Islet precursor cell (in vitro differentiated cells): ENCODE measurements at regions not wholly inside any gene's neighbourhood (a gene's known extent, or its start where the extent isn't known, plus 50 kb on each side); places are given as distances from the start of the nearest gene placed in this dataset.

ENCODE experiments used
- DNase-seq: peaks from one replicate; pipeline ENCODE4 v3.0.0-alpha.2; 2018

DNA sequence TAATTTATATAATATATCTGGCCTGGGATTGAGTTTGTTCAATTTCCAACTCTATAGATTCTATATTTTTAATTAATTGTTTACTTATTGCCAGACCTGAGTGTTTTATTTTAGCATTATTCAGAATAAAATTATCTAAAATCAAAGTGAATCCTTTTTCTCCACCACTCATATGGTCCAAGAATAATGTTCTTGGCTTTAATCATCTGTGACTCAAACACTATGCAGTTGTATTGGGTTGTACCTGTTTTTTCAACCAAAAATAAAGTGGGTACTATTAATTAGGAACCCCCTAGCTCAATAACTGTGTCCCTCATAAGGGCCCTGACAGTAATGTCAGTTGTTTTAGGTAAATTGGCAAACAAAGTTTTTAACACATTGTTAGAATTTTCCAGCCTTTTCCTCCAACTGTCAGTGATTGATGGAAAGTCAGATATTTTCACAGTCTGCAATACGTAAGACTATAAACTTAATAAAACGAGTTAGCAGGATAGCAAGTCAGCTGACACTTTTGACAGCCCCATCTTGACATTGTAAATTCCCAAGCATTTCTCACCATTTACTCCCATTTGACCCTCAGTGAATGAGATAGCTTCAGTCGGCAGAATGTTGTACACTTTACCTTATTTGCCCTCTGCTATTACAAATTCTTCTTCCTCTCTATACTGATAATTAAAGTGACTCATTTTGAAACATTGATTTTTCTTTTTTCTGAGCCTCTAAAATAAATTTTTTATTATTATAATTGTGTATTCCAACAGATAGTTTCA, 587.4 kb downstream of the METTL4 start:
- no peak for DNase-seq

DNA sequence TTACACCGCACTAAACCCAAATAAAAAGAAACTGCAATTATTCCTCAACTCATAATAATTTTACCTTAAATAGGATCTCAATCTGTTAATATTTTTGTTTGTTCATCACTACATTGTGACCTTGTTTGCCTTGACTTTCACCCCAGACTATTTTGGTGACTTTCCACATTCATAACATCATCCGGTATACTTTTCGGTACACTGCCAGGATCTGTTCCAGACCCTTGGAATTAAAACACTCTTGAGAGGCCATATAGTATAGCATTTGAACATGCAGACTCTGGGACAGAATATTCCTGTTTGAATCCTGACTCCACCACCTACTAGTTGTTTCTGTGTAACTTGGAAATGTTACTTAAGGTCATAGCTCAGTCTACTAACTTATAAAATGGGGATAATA, 577.4 kb downstream of the METTL4 start:
- DNase-seq = no peak

DNA sequence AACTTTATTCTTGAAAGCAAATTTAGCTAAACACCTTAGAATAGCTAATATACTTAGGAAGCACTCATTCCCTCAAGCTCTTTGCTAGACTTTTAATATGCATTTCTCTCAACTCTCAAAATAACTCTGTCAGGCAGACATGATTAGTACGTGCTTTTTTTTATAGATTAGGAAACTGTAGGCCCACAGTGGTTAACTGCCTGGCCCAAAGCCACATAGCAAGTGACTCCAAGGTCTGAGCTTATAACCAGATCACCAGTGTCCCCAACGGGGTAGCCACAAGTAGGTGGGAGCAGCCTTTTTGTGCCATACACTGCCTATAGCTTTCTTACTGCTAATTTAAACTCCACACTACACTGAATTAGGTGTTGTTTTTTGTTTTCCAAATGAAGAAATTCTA, 576.8 kb downstream of the METTL4 start:
- no peak for DNase-seq

DNA sequence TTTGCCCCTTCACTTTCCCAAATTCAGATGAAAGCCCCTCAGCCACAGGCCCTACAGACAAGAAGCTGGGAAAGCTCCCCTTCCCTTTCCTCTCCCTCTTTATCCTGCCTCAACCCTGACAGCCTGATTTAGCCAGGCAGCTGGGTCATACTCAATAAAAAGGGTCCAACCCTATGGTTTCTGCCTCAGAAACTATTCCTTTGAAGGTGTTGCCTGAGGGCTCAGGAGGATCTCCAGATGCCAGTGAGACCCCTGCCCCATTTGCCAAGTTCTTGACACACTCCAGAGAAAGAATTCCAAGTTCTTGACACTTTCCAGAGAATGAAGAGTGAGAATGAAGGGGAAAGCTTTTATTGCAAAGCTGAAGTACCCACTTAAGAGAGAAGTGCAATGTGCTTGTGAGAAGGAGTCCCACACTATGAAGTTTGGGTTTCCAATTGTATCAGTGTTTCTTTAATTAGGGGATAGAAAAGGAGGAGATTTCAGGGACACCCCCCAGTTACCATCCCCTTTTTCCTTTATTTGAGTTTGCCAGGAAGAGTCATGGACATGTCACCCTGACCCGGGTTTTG, 576.2 kb downstream of the METTL4 start:
- DNase-seq = peak; percentile 87

DNA sequence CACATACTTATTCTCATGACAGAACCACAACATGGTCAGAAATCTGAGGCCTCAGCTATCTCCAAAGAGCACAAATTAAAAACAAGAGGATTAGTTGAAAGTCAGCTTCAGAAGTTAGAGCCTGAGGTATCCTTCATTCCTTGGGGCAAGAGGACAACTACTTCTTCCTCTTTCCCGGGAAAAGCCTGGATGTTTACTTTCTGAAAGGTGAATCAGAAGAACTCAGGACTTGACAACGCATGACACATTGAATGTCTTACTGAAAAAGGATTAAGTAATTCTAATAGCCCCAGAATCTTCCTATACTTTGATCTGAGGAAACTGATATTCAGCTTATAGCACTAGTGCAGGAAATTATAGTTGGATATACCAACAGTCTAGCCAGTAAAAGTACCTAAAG, 573.2 kb downstream of the METTL4 start:
- no peak for DNase-seq

DNA sequence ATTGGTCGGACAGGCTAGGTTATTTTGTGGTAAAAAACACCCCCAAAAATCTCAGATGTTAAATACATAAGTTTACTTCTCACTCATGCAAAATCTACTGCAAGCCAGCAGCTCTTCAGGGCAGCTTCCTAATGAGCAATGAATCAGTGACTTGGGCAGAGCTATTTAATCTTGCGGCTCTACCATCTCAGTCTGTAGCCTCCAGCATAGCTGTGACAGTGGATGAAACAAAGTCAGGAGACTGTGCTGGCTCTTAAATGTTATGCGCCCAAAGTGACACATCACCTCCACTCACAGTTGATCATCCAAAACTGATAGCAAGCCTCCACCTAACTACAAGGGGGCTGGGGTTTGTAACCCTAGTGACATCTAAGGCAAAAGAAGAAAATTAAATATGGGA, 571.9 kb downstream of the METTL4 start:
- DNase-seq = peak; percentile 60

DNA sequence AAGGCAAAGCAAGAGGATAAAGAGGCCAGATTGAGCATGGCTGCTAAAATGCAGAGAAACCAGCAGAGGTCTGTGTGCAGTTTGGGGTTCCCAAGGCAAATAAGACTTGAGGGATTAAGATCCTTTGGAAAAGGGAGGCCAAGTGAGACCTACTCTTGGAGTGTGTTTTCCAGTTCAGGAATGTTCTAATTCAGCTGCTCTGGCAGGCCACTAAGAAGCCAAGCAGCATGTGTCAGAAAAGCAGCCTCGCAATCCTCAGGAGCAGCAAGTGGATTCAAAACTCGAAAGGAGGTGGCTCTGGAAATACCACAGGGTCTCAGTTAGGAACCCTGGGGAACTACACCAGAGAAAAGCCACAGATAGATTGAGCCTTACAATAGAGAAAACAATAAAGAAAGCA, 569.2 kb downstream of the METTL4 start:
- DNase-seq = peak; percentile 69

DNA sequence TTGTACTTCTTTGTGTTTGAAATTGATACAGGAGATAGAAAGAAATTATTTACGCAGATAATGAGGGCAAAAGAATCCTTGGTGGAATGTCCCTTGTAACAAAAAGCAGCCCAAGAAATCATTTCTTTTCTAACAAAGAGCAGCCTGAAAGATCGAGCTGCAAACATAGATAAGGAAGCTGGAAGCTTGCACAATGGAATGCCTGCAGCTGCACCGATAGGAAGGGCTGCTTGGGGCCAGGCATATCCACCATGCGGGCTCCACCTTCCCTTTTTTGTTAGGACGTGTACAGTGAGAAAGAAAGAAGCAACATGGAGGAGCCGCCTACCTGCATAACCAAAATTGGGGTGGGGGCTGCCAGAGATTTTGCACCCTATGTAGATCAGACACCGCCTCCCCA, 568.7 kb downstream of the METTL4 start:
- DNase-seq = no peak

DNA sequence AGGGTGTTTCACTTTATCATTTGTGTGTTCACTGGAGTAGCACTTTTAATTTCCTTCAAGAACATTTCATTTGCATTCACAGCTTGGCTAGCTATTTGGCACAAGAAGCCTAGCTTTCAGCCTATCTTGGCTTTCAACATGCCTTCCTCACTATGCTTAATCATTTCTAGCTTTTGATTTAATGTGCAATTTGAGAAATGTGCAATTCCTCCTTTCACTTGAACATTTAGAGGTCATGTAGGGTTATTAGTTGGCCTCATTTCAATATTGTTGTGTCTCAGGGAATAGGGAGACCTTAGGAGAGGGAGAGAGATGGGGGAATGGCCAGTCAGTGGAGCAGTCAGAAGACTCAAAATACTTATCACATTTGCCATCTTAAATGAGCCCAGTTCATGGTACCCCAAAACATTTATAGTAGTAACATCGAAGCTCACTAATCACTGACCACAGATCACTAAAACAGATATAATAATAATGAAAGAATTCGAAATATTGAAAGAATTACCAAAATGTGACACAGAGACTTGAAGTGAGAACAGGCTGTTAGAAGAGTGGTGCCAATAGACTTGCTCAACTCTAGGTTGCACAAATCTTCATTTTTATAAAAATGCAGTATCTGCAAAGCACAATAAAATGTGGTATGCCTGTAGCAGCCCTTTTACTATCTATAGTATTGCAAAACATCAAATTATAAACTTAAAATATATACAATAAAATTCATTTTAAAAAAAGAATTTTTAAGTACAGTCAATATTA, 561.2 kb downstream of the METTL4 start:
- no peak for DNase-seq

DNA sequence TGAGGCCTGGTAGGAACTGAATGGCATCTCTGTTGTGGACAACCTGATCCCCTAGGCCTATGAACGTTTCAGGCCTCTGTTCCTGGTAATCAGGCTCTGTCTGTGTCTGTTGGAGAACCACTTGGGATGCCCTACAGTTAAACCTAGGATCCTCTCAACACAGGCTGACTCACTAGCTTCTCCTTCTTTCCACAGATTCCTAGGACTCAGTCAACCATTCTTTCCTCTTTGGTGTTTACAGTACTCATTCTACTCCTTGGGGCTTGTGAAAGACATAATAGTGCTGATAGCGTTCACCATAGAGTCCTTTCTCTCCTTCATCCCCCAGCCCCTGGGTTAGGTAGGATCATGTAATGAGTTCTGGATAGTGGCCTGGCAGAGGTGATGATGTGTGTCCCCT, 544.3 kb downstream of the METTL4 start:
- no peak for DNase-seq

DNA sequence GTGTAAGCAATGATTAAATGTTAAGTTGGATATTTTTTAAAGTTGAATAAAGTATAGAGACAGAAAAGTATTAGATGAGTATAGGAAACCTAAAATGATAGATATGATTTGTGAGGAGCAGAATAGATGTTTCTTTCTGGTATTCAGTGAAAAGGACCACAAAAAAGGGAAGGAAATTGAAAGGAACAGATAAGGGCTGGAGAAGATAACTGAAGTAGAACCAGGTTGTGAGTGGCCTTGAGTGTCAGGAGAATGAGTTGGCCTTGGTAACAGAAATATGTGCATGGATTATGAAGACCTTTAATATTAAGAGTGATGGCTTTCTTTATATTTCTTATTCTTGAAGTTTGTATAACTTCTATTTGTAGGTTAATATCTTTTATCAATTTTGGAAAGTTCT, 543.5 kb downstream of the METTL4 start:
- no peak for DNase-seq

DNA sequence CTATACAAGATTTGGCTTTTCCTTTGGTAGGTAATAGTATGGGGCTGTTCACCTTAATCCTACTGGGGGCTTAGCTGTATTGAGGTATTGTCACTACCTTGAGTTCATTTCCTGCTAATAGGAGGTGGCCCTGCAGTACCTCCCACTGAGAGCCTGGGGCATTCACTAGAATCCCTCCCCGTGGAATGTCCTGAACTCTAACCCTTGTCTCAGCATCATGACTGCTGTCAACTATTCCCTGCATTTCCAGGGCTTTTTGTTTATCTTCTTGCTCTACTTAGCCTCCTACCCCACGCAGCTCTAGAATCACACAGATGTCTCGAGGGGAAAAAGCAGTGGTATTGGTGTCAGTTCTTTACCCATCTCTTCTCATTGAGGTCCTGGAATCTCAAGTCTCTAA, 542.3 kb downstream of the METTL4 start:
- DNase-seq = no peak

DNA sequence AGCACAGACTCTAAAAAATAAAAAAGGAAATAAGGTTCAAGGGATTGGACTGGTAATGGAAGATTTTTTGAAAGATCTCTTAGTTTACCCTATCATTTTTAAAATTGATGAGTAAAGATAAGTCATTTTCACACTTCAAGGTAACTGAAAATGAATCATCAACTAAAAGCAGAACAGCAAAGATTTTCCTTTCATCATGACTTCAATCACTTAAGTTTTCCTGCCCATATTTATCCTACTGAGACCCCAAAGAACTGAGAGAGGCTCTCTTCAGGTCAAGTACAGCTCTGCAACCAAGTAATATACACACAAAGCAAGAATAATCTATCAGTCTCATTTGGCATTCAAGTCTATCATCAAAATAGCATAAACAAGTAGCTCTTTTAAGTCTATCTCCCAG, 540.7 kb downstream of the METTL4 start:
- DNase-seq = no peak

DNA sequence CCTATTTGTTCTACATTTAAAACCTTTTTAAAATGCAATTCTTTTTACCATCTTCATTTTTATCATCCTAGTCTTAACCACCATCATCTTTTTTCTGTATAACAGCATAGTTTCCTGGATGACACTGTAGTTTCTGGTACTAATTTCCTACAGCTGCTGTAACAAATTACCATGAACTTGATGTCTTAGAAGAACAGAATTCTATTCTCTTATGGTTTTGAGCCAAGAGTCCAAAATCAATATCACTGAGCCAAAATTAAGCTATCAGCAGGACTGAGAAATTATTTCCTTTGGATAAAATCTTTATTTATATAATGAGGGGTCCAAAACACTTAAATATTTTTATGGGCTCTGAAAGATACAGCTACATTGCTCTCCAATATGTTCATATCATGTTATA, 539.3 kb downstream of the METTL4 start:
- no peak for DNase-seq

DNA sequence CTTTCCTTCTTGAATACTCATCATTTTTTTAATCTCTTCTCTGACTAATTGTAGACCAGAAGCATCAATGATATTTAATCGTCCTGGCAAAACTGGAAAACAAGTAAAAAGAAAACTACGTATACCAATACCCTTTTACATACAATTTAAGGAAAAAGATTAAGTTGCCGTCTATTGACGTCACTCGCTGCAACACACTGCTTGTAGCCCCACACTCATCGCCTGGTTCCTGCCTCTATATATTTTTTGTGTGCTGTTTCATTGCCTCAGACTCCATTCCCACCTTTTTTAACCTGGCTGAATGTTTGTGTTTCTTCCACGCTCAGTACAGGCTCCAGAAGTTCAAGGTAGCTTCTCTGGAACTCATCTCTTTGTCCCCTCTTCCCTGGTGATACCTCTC, 536.2 kb downstream of the METTL4 start:
- no peak for DNase-seq

DNA sequence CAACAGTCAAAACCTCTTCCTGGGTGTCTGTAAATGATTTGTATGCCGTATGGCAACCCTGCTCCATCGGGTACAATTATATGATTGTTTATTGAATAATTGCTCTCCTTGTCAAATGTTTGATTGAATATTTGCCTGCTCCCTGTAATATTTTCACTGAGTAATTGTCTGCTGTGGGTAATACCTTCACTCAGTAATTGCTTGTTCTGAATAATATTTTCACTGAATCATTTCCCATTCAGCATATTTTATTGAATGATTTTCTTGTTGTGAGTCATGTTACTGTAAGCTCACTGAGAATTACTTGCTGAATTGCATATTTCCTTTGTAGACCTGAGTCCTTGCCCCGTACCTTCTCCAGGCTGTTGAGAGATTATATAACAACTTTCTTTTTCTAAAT, 535.2 kb downstream of the METTL4 start:
- DNase-seq = no peak

DNA sequence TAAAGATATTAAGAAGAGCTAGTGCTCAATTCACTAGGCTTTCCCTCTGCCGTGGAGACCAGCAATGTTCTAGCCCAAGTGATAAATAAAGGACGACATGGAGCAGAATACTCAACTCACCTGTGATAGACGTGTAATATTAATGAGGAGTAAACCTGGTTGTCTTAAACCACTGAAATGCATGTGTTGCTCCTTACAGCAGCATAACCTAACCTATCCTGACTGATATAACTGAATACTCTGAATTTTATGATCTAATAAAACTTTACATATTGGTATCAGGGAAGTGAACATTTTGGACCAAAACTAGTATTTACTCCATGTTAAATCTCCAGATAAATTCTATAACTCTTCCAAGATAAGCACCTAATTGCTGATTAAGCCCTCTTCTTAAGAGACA, 531.0 kb downstream of the METTL4 start:
- no peak for DNase-seq

DNA sequence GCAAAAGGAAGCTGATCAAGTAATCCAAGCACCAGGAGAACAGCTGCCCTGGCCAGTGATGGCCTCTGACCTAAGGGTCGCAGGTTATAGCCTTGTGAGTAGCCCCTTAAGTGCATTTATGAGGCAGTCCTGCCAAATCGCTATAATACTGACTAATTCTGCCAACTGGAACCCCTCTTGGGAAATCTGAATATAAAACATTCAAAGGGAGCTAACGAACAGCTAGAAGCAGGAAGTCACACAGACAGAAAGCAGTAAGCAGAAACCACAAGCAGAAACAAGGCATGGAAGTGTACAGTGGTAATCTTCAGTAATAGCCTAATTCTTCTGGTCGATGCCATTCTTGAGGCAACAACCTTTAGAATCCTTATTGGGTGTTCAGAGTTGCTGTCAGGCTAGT, 521.3 kb downstream of the METTL4 start:
- no peak for DNase-seq

DNA sequence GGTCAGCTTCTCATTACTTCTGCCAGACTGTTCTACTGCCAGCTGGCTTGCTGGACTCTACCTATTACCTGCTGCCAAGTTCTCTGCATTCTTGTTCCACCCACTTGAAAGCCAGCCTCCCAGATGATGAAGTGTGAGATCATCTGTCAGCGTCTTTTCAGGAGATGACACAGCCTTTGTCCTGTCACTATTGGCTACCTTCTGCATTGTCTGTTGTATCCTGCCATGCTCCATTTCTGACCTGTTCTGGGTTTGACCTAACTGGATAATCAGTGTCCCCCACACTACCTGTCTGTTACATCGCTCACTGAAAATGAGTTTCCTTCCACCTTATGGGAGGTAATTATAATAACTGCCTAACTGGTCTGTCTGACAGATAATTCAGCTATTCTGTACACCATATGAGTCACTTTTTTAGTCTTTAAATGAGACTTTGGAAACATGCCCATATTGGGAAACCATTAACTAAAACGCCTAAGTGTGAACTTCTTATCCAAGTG, 520.6 kb downstream of the METTL4 start:
- DNase-seq = peak; percentile 66

DNA sequence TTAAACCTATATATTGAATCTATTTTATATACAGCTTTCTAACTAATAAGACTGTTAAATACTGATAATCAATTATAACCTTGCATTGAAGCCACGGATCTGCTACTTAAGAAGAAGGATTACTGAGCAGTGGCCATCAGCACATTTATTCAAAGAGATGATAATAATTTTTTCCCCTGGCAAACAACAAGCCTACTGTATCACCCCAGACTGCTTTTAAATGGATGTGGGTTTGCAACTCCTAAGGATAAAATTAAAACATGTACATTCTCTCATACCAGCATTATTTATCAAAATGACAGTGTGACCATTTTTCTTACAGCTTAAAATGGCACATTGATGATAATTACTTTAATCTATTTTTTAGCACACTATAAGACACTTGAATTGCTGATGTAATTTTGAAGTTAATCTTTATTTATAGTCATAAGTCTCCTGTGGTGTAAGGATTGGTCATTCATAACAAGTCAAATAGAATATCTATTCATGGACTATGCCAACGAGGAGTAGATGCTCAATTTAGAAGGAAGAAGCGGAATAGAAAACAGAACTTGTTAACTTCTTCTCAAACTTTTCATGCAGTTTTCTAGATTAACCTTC, 517.7 kb downstream of the METTL4 start:
- no peak for DNase-seq

DNA sequence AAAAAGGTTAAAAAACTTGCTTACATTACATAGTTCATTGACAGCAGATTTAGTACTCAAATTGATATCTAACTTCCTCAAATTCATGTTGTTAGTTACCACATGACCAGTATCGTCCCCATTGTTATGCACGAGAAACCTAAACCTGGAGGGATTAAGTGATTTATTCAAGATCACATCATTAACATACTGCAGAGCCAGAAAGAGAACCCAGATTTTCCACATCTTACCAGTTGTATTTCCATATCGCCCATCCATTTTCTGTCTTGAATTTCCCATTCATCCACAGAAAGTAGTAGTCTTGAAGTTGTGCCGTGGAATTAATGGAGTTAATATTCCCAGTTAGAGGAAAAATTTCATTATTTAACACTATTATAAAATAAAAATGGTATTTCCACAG, 512.0 kb downstream of the METTL4 start:
- no peak for DNase-seq

DNA sequence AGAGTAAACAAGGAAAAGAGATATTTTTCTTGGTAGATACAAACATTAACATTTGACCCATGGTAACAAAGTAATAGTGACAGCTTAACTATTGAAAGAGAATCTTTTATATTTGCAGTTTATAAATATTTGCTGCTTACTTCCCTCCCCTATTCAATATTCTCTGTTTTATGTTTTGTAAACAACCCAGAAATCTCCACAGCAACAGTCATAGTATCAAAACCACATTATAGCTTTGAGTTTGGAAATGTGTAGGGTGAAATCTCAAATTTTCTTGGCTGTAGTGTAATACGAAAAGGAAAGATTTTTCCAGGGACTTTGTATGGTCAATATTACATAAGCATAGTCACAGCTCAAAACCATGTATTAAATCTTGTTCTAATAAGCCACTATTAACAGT, 511.2 kb downstream of the METTL4 start:
- DNase-seq = no peak

DNA sequence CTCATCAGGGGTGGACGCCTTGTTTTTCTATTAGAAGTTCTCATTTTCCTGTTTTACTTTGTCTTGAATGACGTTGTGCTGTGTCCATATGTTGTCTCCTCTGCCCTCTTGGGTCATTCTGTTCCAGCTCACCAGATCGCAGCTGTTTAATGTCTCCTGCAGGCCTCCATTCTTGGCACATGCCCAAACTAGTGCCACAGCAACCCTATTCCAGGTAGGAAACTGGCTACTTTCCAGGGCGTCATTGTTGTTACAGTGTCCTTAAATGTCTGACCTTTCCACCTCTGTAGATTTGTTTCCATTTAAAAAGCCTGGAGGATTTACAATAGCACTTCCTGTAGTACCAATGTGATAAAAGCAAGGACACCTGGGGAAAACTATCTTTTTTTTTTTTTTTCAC, 500.7 kb downstream of the METTL4 start:
- no peak for DNase-seq

DNA sequence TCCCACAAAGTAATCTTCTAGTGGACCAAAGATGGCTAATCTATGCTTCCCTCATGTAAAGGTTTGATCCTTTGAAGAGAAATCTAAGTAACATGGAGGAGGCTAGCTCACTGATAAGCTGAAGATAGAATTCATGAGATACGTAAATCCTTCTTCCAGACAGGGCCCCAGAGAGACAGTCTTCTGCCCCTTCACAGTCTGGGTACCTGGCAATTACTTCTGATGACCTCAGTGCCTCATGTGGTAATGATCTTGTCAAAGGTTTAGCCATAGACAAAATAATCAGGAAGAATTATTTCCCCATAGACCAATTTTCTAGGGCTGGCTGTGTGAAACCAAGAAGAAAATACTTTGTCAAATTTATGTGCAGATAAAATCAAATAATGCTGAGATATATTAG, 495.8 kb downstream of the METTL4 start:
- DNase-seq = no peak
